Neural cell (in vitro differentiated cells): ENCODE measurements at regions not wholly inside any gene's neighbourhood (a gene's known extent, or its start where the extent isn't known, plus 50 kb on each side); places are given as distances from the start of the nearest gene placed in this dataset.

Experiments
- H2AFZ ChIP-seq: fragments of 200-600, 300-800 bp; sonication (generic), shearing (Covaris generic); 2 replicates; pipeline ENCODE4 v1.6.0; 2014; ENCODE audit warnings: low read depth, mild to moderate bottlenecking, antibody characterized with exemption, low read length, moderate library complexity
- H3F3A ChIP-seq: fragments of 200-600 bp; shearing (Covaris generic); 2 replicates; pipeline ENCODE4 v1.6.1; 2016; ENCODE audit warnings: mild to moderate bottlenecking, moderate library complexity, mixed read lengths, antibody characterized with exemption, low read length; ENCODE audit not compliant: insufficient read depth, poor library complexity, severe bottlenecking
- H3K27ac ChIP-seq: fragments of 200-600, 300-800 bp; sonication (generic), shearing (Covaris generic); 2 replicates; pipeline ENCODE4 v1.5.1; 2014; ENCODE audit warnings: mild to moderate bottlenecking, low read length, moderate library complexity
- H3K27me3 ChIP-seq: fragments of 300-800, 200-600 bp; sonication (generic), shearing (Covaris generic); 2 replicates; pipeline ENCODE4 v1.6.0; 2014; ENCODE audit warnings: mild to moderate bottlenecking, low read depth, low read length, moderate library complexity; ENCODE audit not compliant: insufficient read depth
- H3K36me3 ChIP-seq: fragments of 300-800, 200-600 bp; sonication (generic), shearing (Covaris generic); 2 replicates; pipeline ENCODE4 v1.5.1; 2014; ENCODE audit warnings: mild to moderate bottlenecking, antibody characterized with exemption, low read length, moderate library complexity; ENCODE audit not compliant: insufficient read depth
- H3K4me2 ChIP-seq: fragments of 300-800, 200-600 bp; sonication (generic), shearing (Covaris generic); 2 replicates; pipeline ENCODE4 v1.6.0; 2014; ENCODE audit warnings: mild to moderate bottlenecking, low read length
- H3K4me3 ChIP-seq: fragments of 300-800, 200-600 bp; sonication (generic), shearing (Covaris generic); 2 replicates; pipeline ENCODE4 v1.5.1; 2014; ENCODE audit warnings: mild to moderate bottlenecking, low read length, moderate library complexity
- H3K79me2 ChIP-seq: fragments of 200-600 bp; shearing (Covaris generic); replicated peaks from 2 replicates; pipeline ENCODE4 v1.6.0; 2014; ENCODE audit warnings: mild to moderate bottlenecking, low read length, moderate library complexity; ENCODE audit not compliant: insufficient read depth
- H3K9ac ChIP-seq: fragments of 300-800, 200-600 bp; sonication (generic), shearing (Covaris generic); 2 replicates; pipeline ENCODE4 v1.6.1; 2016; ENCODE audit warnings: mild to moderate bottlenecking, low read length, mixed read lengths
- H3K9me2 ChIP-seq: fragments of 200-600 bp; shearing (Covaris generic); 2 replicates; pipeline ENCODE4 v1.6.1; 2016; ENCODE audit warnings: mild to moderate bottlenecking, low read length, mixed read lengths; ENCODE audit not compliant: insufficient read depth
- H3K9me3 ChIP-seq: fragments of 200-600, 300-800 bp; sonication (generic), shearing (Covaris generic); 2 replicates; pipeline ENCODE4 v1.6.1; 2016; ENCODE audit warnings: mild to moderate bottlenecking, mixed run types, low read length, moderate library complexity, mixed read lengths
- H4K20me1 ChIP-seq: fragments of 200-600 bp; shearing (Covaris generic); 2 replicates; pipeline ENCODE4 v1.6.1; 2016; ENCODE audit warnings: mild to moderate bottlenecking, mixed run types; ENCODE audit not compliant: insufficient read depth
- EP300 ChIP-seq: fragments of 450-650 bp; conservative IDR thresholded peaks from 2 replicates; pipeline ENCODE4 v1.6.1; 2014; ENCODE audit warnings: antibody characterized with exemption, mild to moderate bottlenecking, moderate library complexity; ENCODE audit not compliant: poor library complexity, severe bottlenecking
- EZH2 ChIP-seq: fragments of 200-600, 300-800 bp; shearing (Covaris generic), sonication (generic); IDR thresholded peaks from 2 replicates; pipeline ENCODE4 v1.6.1; 2014; ENCODE audit warnings: antibody characterized with exemption, low read length, borderline replicate concordance, mild to moderate bottlenecking; ENCODE audit not compliant: insufficient read depth, poor library complexity, severe bottlenecking
- MXI1 ChIP-seq: fragments of 450-650 bp; conservative IDR thresholded peaks from 2 replicates; pipeline ENCODE4 v1.6.1; 2014; ENCODE audit warnings: antibody characterized with exemption, mild to moderate bottlenecking; ENCODE audit not compliant: poor library complexity, severe bottlenecking
- POLR2AphosphoS5 ChIP-seq: IDR thresholded peaks from 2 replicates; pipeline ENCODE4 v1.6.1; 2012
- RAD21 ChIP-seq: fragments of 450-650 bp; conservative IDR thresholded peaks from 2 replicates; pipeline ENCODE4 v1.6.1; 2014; ENCODE audit warnings: antibody characterized with exemption, mild to moderate bottlenecking, moderate library complexity
- SMC3 ChIP-seq: fragments of 450-650 bp; conservative IDR thresholded peaks from 2 replicates; pipeline ENCODE4 v1.6.1; 2014; ENCODE audit warnings: antibody characterized with exemption, mild to moderate bottlenecking, moderate library complexity; ENCODE audit not compliant: poor library complexity
- TAF1 ChIP-seq: IDR thresholded peaks from 2 replicates; pipeline ENCODE4 v1.6.1; 2012; ENCODE audit warnings: low read depth
- TF ChIP-seq, protein P1 (sequence below): fragments of 450-650 bp; IDR thresholded peaks from 2 replicates; pipeline ENCODE4 v1.5.1; 2014; ENCODE audit warnings: antibody characterized with exemption, mild to moderate bottlenecking, moderate library complexity; ENCODE audit not compliant: poor library complexity, severe bottlenecking
- TF ChIP-seq, protein P2 (sequence below): IDR thresholded peaks from 2 replicates; pipeline ENCODE4 v1.6.1; 2012; ENCODE audit warnings: borderline replicate concordance

DNA sequence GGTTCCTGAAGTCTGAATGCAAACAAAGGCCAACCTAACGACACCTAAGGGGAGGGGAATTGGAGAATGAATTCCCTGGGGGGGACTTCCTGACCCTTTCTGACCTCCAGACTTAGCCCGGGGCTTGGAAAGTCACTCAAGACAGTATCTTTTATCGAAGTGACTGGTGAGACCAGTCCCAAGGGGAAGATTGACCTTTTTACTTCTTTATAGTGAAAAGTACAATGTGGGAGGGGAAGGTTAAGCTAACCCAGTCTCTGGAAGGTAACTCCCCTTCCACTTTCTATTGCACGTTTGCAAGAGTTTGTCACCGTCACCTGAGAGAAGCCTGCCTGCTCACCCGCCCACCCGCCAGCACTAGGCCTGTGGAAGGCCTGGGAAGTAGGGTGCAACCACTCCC lies 111.9 kb downstream of the EFNB2 start:
- Histone ChIP-seq H3K9ac (no peak overlapping the region), H3K36me3 (no peaks in the 10 kb centered on the region), H3K27ac (no peak overlapping the region), H2AFZ (no peak overlapping the region), H4K20me1 (no peaks in the 10 kb centered on the region), H3K27me3 (no peaks in the 10 kb centered on the region), H3K9me2 (no peaks in the 10 kb centered on the region), H3K4me2 (no peak overlapping the region), H3K9me3 (no peaks in the 10 kb centered on the region), H3K4me3 (no peak overlapping the region), H3F3A (no peaks in the 10 kb centered on the region), H3K79me2 (no peaks in the 10 kb centered on the region)
- TF ChIP-seq SMC3, result no peak
- no peak for TF ChIP-seq MXI1

DNA sequence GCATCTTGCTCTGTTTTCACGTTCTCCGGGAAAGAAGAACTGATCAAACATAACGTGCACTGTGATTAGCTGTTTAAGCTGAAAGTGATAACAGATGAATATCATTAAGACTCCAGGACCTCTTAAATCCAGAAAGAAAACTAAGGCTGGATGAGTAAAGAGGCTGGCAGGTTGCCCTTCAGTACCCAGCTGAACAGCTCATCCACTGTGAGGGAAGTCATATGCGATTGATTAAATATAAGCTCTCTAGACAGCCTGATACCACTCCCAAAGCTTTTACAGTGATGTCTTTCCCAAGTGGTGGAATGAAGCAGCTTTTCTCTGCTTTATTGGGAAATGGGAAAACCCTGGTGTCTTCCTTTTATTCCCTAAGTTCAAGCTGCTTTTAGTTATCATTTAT lies 116.9 kb downstream of the EFNB2 start:
- H3K79me2 ChIP-seq, result no peaks in the 10 kb centered on the region
- H3F3A ChIP-seq, result no peaks in the 10 kb centered on the region
- TF ChIP-seq EP300, result no peak
- TF ChIP-seq, protein P1, sequence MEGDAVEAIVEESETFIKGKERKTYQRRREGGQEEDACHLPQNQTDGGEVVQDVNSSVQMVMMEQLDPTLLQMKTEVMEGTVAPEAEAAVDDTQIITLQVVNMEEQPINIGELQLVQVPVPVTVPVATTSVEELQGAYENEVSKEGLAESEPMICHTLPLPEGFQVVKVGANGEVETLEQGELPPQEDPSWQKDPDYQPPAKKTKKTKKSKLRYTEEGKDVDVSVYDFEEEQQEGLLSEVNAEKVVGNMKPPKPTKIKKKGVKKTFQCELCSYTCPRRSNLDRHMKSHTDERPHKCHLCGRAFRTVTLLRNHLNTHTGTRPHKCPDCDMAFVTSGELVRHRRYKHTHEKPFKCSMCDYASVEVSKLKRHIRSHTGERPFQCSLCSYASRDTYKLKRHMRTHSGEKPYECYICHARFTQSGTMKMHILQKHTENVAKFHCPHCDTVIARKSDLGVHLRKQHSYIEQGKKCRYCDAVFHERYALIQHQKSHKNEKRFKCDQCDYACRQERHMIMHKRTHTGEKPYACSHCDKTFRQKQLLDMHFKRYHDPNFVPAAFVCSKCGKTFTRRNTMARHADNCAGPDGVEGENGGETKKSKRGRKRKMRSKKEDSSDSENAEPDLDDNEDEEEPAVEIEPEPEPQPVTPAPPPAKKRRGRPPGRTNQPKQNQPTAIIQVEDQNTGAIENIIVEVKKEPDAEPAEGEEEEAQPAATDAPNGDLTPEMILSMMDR, result no peak
- TF ChIP-seq POLR2AphosphoS5, result no peak
- no peak for TF ChIP-seq TAF1
- no peak for TF ChIP-seq MXI1
- TF ChIP-seq, protein P2, sequence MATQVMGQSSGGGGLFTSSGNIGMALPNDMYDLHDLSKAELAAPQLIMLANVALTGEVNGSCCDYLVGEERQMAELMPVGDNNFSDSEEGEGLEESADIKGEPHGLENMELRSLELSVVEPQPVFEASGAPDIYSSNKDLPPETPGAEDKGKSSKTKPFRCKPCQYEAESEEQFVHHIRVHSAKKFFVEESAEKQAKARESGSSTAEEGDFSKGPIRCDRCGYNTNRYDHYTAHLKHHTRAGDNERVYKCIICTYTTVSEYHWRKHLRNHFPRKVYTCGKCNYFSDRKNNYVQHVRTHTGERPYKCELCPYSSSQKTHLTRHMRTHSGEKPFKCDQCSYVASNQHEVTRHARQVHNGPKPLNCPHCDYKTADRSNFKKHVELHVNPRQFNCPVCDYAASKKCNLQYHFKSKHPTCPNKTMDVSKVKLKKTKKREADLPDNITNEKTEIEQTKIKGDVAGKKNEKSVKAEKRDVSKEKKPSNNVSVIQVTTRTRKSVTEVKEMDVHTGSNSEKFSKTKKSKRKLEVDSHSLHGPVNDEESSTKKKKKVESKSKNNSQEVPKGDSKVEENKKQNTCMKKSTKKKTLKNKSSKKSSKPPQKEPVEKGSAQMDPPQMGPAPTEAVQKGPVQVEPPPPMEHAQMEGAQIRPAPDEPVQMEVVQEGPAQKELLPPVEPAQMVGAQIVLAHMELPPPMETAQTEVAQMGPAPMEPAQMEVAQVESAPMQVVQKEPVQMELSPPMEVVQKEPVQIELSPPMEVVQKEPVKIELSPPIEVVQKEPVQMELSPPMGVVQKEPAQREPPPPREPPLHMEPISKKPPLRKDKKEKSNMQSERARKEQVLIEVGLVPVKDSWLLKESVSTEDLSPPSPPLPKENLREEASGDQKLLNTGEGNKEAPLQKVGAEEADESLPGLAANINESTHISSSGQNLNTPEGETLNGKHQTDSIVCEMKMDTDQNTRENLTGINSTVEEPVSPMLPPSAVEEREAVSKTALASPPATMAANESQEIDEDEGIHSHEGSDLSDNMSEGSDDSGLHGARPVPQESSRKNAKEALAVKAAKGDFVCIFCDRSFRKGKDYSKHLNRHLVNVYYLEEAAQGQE, result no peak
- TF ChIP-seq EZH2, result no peak
- no peak for TF ChIP-seq SMC3
- no peak for TF ChIP-seq RAD21
- H3K9me2 ChIP-seq, result no peaks in the 10 kb centered on the region
- H3K9ac ChIP-seq, result no peak overlapping the region
- no peak overlapping the region for H2AFZ ChIP-seq
- H3K9me3 ChIP-seq, result no peaks in the 10 kb centered on the region
- no peaks in the 10 kb centered on the region for H3K27me3 ChIP-seq
- no peak overlapping the region for H3K4me2 ChIP-seq
- H3K4me3 ChIP-seq, result no peak overlapping the region
- no peak overlapping the region for H3K27ac ChIP-seq
- H3K36me3 ChIP-seq, result no peaks in the 10 kb centered on the region
- no peaks in the 10 kb centered on the region for H4K20me1 ChIP-seq
